ENCODE measurements at regions not wholly inside any gene's neighbourhood (a gene's known extent, or its start where the extent isn't known, plus 50 kb on each side); places are given as distances from the start of the nearest gene placed in this dataset.

- TF ChIP-seq ELF1 (IDR thresholded peaks at IDR 0.05; ENCODE audit: borderline replicate concordance, low read depth) (no peak), CEBPB (IDR thresholded peaks at IDR 0.05; ENCODE audit: low read depth) (no peak), SP1 (IDR thresholded peaks at IDR 0.05; ENCODE audit: low read depth) (no peak), ATF3 (IDR thresholded peaks at IDR 0.05) (no peak), ZFX (IDR thresholded peaks at IDR 0.05) (no peak), JUND (IDR thresholded peaks at IDR 0.05) (no peak)
These were observed 180.4 kb upstream of the B3GAT1 start (continued) for GRCh38 chr11:134592391-134592990.

GRCh38 chr11:134591338-134591737 is 179.3 kb upstream of the B3GAT1 start:
- CTCF ChIA-PET = no interaction called here
- POLR2A ChIA-PET = no interaction called here
- Histone ChIP-seq H3K79me2 (ENCODE audit: insufficient read depth, low read length) (no peaks in the 10 kb centered on the region), H2AFZ (ENCODE audit: low read depth, low read length, poor library complexity, severe bottlenecking) (no peak overlapping the region), H3K27ac (ENCODE audit: low read depth, low read length) (no peak overlapping the region), H3K27me3 (ENCODE audit: insufficient read depth, low read length) (peaks cover 33% of the 10 kb centered on the region), H3K4me1 (ENCODE audit: control insufficient read depth in 1 of 2, insufficient read depth in 2 of 2, low read length in 2 of 2) (no peaks in the 10 kb centered on the region), H3K9me2 (ENCODE audit: insufficient read depth) (no peaks in the 10 kb centered on the region), H3K4me2 (ENCODE audit: low read length) (no peak overlapping the region), H3K9me3 (ENCODE audit: control insufficient read depth in 1 of 2, insufficient read depth in 1 of 2, low read depth in 1 of 2, low read length in 2 of 2) (no peaks in the 10 kb centered on the region), H3K9ac (ENCODE audit: low read length) (no peak overlapping the region), H3K4me3 (replicated peaks in 1 of 2; ENCODE audit: low read depth in 1 of 2, low read length in 2 of 2) (no peak overlapping the region), H4K20me1 (ENCODE audit: insufficient read depth) (no peaks in the 10 kb centered on the region), H3K36me3 (ENCODE audit: control insufficient read depth in 1 of 2, insufficient read depth in 2 of 2, low read length in 2 of 2) (no peaks in the 10 kb centered on the region)
- ATAC-seq = no peak
- no TSS peak for BruUV-seq (replicated peaks)
- no peak for DNase-seq (ENCODE audit: low read depth, low spot score)
- RAD21 ChIA-PET (ENCODE audit: low non-redundant PET in 1 of 2, low total read pairs in 2 of 2, uncharacterized antibody in 2 of 2, unreplicated experiment in 2 of 2) = no interaction called here
- no peak for TF ChIP-seq SRF (IDR thresholded peaks at IDR 0.05; ENCODE audit: low read depth)
- no peak for TF ChIP-seq CTCF (IDR thresholded peaks at IDR 0.05 in 2 of 3, conservative IDR thresholded peaks at IDR 0.05 in 1 of 3; ENCODE audit: borderline replicate concordance in 1 of 3, insufficient read depth in 1 of 3, low read depth in 2 of 3, low read length in 2 of 3)
- no peak for TF ChIP-seq ZNF274 (IDR thresholded peaks at IDR 0.05; ENCODE audit: low read depth, low read length)
- TF ChIP-seq EZH2 (IDR thresholded peaks at IDR 0.05) = no peak
- TF ChIP-seq EGR1 (IDR thresholded peaks at IDR 0.05; ENCODE audit: low read depth) = no peak
- no peak for TF ChIP-seq POLR2AphosphoS5 (IDR thresholded peaks at IDR 0.05; ENCODE audit: low read depth, low read length)
- TF ChIP-seq CEBPB (IDR thresholded peaks at IDR 0.05; ENCODE audit: low read depth) = no peak
- no peak for TF ChIP-seq ZBTB33 (IDR thresholded peaks at IDR 0.05; ENCODE audit: extremely low read depth, insufficient replicate concordance, low read length)
- intact Hi-C loops (cut with micrococcal nuclease) = loop anchor here (5.0 kb wide), 1 partner anchor 229 kb away; no protein-coding TSS in a partner anchor

Data from HCT116 (cell line).